BJ (cell line): ENCODE measurements at regions not wholly inside any gene's neighbourhood (a gene's known extent, or its start where the extent isn't known, plus 50 kb on each side); places are given as distances from the start of the nearest gene placed in this dataset.

Experiments used
- CTCF ChIA-PET: fragments of 350-600 bp; formaldehyde crosslinking; extraction: SDS; loops from one replicate; lab custom pipeline; 2021; ENCODE audit warnings: antibody characterized with exemption, inconsistent platforms; lab: Yijun Ruan, JAX
- POLR2A ChIA-PET: fragments of 300-600 bp; sonication (Branson Sonifier 250); formaldehyde crosslinking; extraction: SDS; loops from one replicate; lab custom pipeline; 2021; ENCODE audit warnings: antibody characterized with exemption; lab: Charles Lee
- DNase-seq: peaks from one replicate; pipeline ENCODE4 v3.0.0-alpha.2; 2011; ENCODE audit warnings: low read depth
- H3K27me3 ChIP-seq: 2 replicates; pipeline ENCODE4 v1.6.0; 2011; ENCODE audit warnings: low read length; ENCODE audit not compliant: control insufficient read depth, insufficient read depth
- H3K36me3 ChIP-seq: 2 replicates; pipeline ENCODE4 v1.5.1; 2011; ENCODE audit warnings: low read length; ENCODE audit not compliant: control insufficient read depth, insufficient read depth
- H3K4me3 ChIP-seq: 2 replicates; pipeline ENCODE4 v1.5.1; 2011; ENCODE audit warnings: low read depth, mild to moderate bottlenecking, control low read depth, low read length
- TF ChIP-seq, protein P1 (sequence below): IDR thresholded peaks from 2 replicates; pipeline ENCODE4 v1.5.1; 2011; ENCODE audit warnings: low read depth, mild to moderate bottlenecking, control low read depth, inconsistent platforms, low read length, moderate library complexity; ENCODE audit not compliant: insufficient read depth

DNA sequence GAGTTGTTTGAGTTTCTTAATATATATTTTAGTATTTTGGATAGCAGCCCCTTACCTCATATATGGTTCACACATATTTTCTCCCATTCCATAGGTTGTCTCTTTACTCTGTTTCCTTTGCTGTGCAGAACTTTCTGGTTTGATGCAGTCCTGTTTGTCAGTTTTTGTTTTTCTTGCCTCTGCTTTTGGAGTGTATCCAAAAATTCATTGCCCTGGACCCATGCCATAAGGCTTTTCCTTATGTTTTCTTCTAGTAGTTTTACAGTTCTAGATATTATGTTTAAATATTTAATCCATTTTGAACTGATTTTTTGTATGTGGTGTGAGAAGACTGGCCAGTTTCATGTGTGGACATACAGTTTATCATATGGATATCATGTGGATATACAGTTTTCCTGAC lies 58.5 kb upstream of the NUDT6 start:
- Histone ChIP-seq H3K36me3 (peaks cover 5% of the 10 kb centered on the region; the same call in 1 of the 2 replicates), H3K4me3 (no peak overlapping the region), H3K27me3 (no peaks in the 10 kb centered on the region)
- no peak for DNase-seq
- TF ChIP-seq, protein P1, sequence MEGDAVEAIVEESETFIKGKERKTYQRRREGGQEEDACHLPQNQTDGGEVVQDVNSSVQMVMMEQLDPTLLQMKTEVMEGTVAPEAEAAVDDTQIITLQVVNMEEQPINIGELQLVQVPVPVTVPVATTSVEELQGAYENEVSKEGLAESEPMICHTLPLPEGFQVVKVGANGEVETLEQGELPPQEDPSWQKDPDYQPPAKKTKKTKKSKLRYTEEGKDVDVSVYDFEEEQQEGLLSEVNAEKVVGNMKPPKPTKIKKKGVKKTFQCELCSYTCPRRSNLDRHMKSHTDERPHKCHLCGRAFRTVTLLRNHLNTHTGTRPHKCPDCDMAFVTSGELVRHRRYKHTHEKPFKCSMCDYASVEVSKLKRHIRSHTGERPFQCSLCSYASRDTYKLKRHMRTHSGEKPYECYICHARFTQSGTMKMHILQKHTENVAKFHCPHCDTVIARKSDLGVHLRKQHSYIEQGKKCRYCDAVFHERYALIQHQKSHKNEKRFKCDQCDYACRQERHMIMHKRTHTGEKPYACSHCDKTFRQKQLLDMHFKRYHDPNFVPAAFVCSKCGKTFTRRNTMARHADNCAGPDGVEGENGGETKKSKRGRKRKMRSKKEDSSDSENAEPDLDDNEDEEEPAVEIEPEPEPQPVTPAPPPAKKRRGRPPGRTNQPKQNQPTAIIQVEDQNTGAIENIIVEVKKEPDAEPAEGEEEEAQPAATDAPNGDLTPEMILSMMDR: no peak
- ChIA-PET POLR2A (no interaction called here), CTCF (no interaction called here)

DNA sequence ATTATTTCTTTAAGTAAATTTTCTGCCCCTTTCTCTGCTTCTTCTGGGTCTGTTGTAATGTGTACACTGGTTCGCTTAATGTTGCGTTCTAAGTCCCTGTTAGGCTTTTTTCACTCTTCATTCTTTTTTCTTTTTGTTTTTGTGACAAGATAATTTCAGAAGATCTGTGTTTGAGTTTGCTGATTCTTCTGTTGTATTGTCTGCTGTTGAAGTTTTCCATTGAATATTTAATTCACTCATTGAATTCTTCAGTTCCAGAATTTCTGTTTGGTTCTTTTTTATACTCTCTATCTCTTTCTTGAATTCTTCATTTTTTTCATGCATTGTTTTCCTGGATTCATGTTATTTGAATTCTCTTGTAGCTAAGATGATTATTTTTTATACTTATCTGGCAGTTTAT lies 66.3 kb upstream of the NUDT6 start:
- Histone ChIP-seq H3K36me3 (no peaks in the 10 kb centered on the region), H3K4me3 (no peak overlapping the region), H3K27me3 (no peaks in the 10 kb centered on the region)
- ChIA-PET CTCF (interaction anchor here (1.4 kb wide), 1 partner anchor 11 kb away, joined by 4 read pairs; no protein-coding TSS in a partner anchor), POLR2A (no interaction called here)
- DNase-seq: no peak
- TF ChIP-seq, protein P1: no peak

DNA sequence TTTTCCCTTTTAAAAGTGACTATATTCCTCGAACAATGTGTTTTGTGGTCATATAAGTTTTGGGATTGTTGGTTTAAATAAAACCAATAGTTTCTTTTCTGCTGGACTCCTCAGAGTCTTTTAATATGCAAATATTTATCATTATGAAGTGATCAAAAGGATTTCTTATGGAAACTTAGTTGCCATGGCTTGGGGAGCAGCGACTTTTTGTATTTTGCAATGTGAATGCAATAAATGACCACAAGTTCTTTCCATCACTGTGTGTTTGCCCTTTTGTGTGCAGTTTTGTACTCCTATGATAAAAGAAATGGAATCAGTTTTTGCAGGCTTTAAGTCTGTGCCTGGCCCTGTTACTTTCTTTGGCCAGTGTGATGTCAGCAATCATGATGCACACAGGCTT lies 68.5 kb upstream of the NUDT6 start:
- TF ChIP-seq, protein P1: no peak
- ChIA-PET POLR2A (no interaction called here), CTCF (no interaction called here)
- Histone ChIP-seq H3K4me3 (no peak overlapping the region), H3K36me3 (no peaks in the 10 kb centered on the region), H3K27me3 (no peaks in the 10 kb centered on the region)
- DNase-seq: no peak

DNA sequence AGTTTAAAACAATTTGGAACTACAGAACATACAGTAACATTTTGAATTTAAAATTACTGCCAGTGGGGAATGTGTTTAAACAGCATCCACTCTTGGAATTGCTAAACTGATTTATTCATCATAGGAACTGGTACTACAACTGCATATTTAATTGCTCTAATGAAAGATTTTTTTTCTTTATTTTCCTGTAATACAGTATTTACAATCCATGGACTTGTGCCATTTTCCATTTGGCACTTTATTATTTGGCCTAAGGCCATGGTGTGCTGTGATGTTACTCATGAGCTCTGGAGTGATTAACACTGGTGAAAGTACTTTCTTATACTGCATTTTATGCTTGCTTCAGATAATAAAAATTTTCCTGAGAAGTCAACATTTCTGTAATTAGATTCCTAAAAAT lies 69.7 kb upstream of the NUDT6 start:
- DNase-seq: no peak
- Histone ChIP-seq H3K4me3 (no peak overlapping the region), H3K27me3 (no peaks in the 10 kb centered on the region), H3K36me3 (no peaks in the 10 kb centered on the region)
- ChIA-PET CTCF (no interaction called here), POLR2A (interaction anchor here (0.5 kb wide), 1 partner anchor 554 kb away, joined by 8 read pairs; no protein-coding TSS in a partner anchor)
- TF ChIP-seq, protein P1: no peak

DNA sequence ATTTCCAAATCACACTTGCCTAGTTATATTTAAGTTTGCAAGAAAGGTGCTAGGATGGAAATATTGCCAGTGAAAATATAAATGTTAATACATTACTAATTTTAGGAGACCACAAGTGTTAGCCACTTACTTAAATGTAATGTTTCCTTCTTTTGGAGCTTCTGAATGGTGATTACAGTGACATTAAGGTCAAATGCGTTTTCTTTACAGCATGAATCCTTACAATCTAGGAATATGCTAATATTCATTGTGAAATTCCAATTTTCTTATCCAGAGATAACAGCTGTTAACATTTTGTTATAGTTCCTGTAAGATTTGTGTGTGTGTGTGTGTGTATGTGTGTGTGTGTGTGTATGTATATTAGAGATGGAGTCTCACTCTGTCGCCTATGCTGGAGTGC lies 70.2 kb upstream of the NUDT6 start:
- TF ChIP-seq, protein P1: no peak
- Histone ChIP-seq H3K4me3 (no peak overlapping the region), H3K27me3 (no peaks in the 10 kb centered on the region), H3K36me3 (no peaks in the 10 kb centered on the region)
- no peak for DNase-seq
- ChIA-PET POLR2A (no interaction called here), CTCF (no interaction called here)
